ENCODE measurements at regions not wholly inside any gene's neighbourhood (a gene's known extent, or its start where the extent isn't known, plus 50 kb on each side); places are given as distances from the start of the nearest gene placed in this dataset.
"Not testable (repeated sequence)": the region's sequence is repeated elsewhere in the genome, so short reads cannot be mapped to it uniquely, and the experiment has no call there.

- DNase-seq (ENCODE audit: extremely low read depth, low read depth) = no peak
Observed at GRCh38 chr6:93183531-93183972, 235.8 kb downstream of the EPHA7 start.

- DNase-seq (ENCODE audit: extremely low read depth, low read depth) = no peak
Observed at GRCh38 chr6:93182938-93183479, 236.3 kb downstream of the EPHA7 start.

- no peak for DNase-seq (ENCODE audit: extremely low read depth, low read depth)
Observed at GRCh38 chr6:93177918-93178317, 241.4 kb downstream of the EPHA7 start.

- DNase-seq (ENCODE audit: extremely low read depth, low read depth) = no peak
Observed at GRCh38 chr6:93177438-93177837, 241.9 kb downstream of the EPHA7 start.

GRCh38 chr6:93176070-93176469 lies 243.3 kb downstream of the EPHA7 start:
- no peak for DNase-seq (ENCODE audit: extremely low read depth, low read depth)

GRCh38 chr6:93173573-93173972 lies 245.8 kb downstream of the EPHA7 start:
- not testable (repeated sequence) for DNase-seq (ENCODE audit: extremely low read depth, low read depth)

- no peak for DNase-seq (ENCODE audit: extremely low read depth, low read depth)
Observed at GRCh38 chr6:93165850-93166430, 253.4 kb downstream of the EPHA7 start.

GRCh38 chr6:93164781-93165180 lies 254.6 kb downstream of the EPHA7 start:
- no peak for DNase-seq (ENCODE audit: extremely low read depth, low read depth)

- no peak for DNase-seq (ENCODE audit: extremely low read depth, low read depth)
Observed at GRCh38 chr6:93163146-93163545, 256.2 kb downstream of the EPHA7 start.

GRCh38 chr6:93139408-93140081 lies 279.8 kb downstream of the EPHA7 start:
- DNase-seq (ENCODE audit: extremely low read depth, low read depth) = no peak

GRCh38 chr6:93136111-93136510 lies 283.2 kb downstream of the EPHA7 start:
- DNase-seq (ENCODE audit: extremely low read depth, low read depth) = no peak

GRCh38 chr6:93124006-93124632 lies 295.2 kb downstream of the EPHA7 start:
- DNase-seq (ENCODE audit: extremely low read depth, low read depth) = no peak

GRCh38 chr6:93123585-93123984 lies 295.8 kb downstream of the EPHA7 start:
- no peak for DNase-seq (ENCODE audit: extremely low read depth, low read depth)

GRCh38 chr6:93120154-93120742 lies 299.1 kb downstream of the EPHA7 start:
- no peak for DNase-seq (ENCODE audit: extremely low read depth, low read depth)

GRCh38 chr6:93105907-93106306 lies 313.5 kb downstream of the EPHA7 start:
- DNase-seq (ENCODE audit: extremely low read depth, low read depth) = no peak

- no peak for DNase-seq (ENCODE audit: extremely low read depth, low read depth)
Observed at GRCh38 chr6:93105017-93105416, 314.3 kb downstream of the EPHA7 start.

GRCh38 chr6:93104195-93104817 lies 315.1 kb downstream of the EPHA7 start:
- no peak for DNase-seq (ENCODE audit: extremely low read depth, low read depth)

- DNase-seq (ENCODE audit: extremely low read depth, low read depth) = no peak
Observed at GRCh38 chr6:93088621-93089501, 330.5 kb downstream of the EPHA7 start.

GRCh38 chr6:93087606-93088005 lies 331.8 kb downstream of the EPHA7 start:
- DNase-seq (ENCODE audit: extremely low read depth, low read depth) = no peak

- no peak for DNase-seq (ENCODE audit: extremely low read depth, low read depth)
Observed at GRCh38 chr6:93086351-93086750, 333.0 kb downstream of the EPHA7 start.
